ENCODE measurements at regions not wholly inside any gene's neighbourhood (a gene's known extent, or its start where the extent isn't known, plus 50 kb on each side); places are given as distances from the start of the nearest gene placed in this dataset.
"Not testable (repeated sequence)": the region's sequence is repeated elsewhere in the genome, so short reads cannot be mapped to it uniquely, and the experiment has no call there.

DNA sequence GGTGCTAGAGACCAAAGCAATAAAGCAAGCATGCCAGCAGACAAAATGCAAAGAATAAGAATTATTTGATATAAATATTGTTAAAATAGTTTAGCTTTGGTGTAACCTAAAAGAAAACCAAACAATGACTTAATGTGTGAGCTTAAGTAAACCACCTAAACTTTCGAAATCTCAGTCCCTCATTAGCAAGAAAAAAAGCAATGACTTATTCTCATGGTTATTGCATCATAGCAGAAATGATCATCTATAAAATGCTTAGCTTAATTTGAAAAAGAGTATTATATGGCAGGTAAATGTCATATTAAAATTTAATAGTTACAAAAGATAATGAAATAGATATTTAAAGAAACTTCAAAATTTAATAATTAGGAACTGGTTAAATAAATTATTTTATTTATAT, 1395.7 kb upstream of the EYS start:
- H3K9me3 ChIP-seq (replicated peaks; ENCODE audit: control insufficient read depth, insufficient read depth, low read length), result no peaks in the 10 kb centered on the region
- H3K9ac ChIP-seq (replicated peaks; ENCODE audit: extremely low read depth, insufficient read depth, low read length), result no peak overlapping the region
- ChIA-PET POLR2A (no interaction called here), CTCF (no interaction called here)
- H4K20me1 ChIP-seq (replicated peaks; ENCODE audit: control insufficient read depth, extremely low read depth, insufficient read depth, low read length), result no peaks in the 10 kb centered on the region
- BruUV-seq (replicated peaks), result no TSS peak
- no peak overlapping the region for H3K4me2 ChIP-seq (ENCODE audit: insufficient read depth, low read length)
- TF ChIP-seq GATA2 (IDR thresholded peaks at IDR 0.05; ENCODE audit: insufficient read depth, insufficient read length, low read depth, low read length) (no peak), JUN (IDR thresholded peaks at IDR 0.05; ENCODE audit: borderline replicate concordance, insufficient read depth, insufficient read length, low read depth) (no peak), FOS (IDR thresholded peaks at IDR 0.05; ENCODE audit: borderline replicate concordance, insufficient read depth, low read length) (no peak), MYC (IDR thresholded peaks at IDR 0.05; ENCODE audit: low read depth, low read length) (no peak), EZH2 (IDR thresholded peaks at IDR 0.05; ENCODE audit: borderline replicate concordance, low read depth, low read length, severe bottlenecking) (no peak), POLR2A (IDR thresholded peaks at IDR 0.05; ENCODE audit: low read depth, low read length) (no peak), POLR2AphosphoS5 (IDR thresholded peaks at IDR 0.05; ENCODE audit: insufficient read depth, low read depth, low read length) (no peak)
- TF ChIP-seq, protein P1, sequence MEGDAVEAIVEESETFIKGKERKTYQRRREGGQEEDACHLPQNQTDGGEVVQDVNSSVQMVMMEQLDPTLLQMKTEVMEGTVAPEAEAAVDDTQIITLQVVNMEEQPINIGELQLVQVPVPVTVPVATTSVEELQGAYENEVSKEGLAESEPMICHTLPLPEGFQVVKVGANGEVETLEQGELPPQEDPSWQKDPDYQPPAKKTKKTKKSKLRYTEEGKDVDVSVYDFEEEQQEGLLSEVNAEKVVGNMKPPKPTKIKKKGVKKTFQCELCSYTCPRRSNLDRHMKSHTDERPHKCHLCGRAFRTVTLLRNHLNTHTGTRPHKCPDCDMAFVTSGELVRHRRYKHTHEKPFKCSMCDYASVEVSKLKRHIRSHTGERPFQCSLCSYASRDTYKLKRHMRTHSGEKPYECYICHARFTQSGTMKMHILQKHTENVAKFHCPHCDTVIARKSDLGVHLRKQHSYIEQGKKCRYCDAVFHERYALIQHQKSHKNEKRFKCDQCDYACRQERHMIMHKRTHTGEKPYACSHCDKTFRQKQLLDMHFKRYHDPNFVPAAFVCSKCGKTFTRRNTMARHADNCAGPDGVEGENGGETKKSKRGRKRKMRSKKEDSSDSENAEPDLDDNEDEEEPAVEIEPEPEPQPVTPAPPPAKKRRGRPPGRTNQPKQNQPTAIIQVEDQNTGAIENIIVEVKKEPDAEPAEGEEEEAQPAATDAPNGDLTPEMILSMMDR (IDR thresholded peaks at IDR 0.05; ENCODE audit: extremely low read depth in 1 of 2, insufficient read depth in 1 of 2, low read depth in 1 of 2, low read length in 2 of 2), result no peak
- TF ChIP-seq, protein P2, sequence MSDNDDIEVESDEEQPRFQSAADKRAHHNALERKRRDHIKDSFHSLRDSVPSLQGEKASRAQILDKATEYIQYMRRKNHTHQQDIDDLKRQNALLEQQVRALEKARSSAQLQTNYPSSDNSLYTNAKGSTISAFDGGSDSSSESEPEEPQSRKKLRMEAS (IDR thresholded peaks at IDR 0.05; ENCODE audit: insufficient read depth, insufficient read length), result no peak
- dilution Hi-C loops (cut with MboI; ENCODE audit: extremely low pct_ligation_motif_present, low sequenced_read_pairs), result no loop called here
- DNase-seq (ENCODE audit: low read depth, low spot score) (no peak), FAIRE-seq (no peak)
- H3K4me3 ChIP-seq (replicated peaks in 1 of 3; ENCODE audit: insufficient read depth in 1 of 3, low read depth in 1 of 3, low read length in 3 of 3), result no peak overlapping the region
- H3K4me1 ChIP-seq (ENCODE audit: control insufficient read depth, extremely low read depth, insufficient read depth, low read length), result no peaks in the 10 kb centered on the region
- no peak overlapping the region for H3K27ac ChIP-seq (ENCODE audit: insufficient read depth, low read depth, low read length)
- no peaks in the 10 kb centered on the region for H3K36me3 ChIP-seq (ENCODE audit: control insufficient read depth in 2 of 2, extremely low read depth in 1 of 2, insufficient read depth in 2 of 2, low read length in 2 of 2)
- H3K9me1 ChIP-seq (replicated peaks; ENCODE audit: control insufficient read depth, extremely low read depth, insufficient read depth, low read length), result no peaks in the 10 kb centered on the region
- H3K79me2 ChIP-seq (ENCODE audit: control insufficient read depth, insufficient read depth, low read length), result no peaks in the 10 kb centered on the region
- intact Hi-C loops (cut with micrococcal nuclease), result no loop called here
- no peaks in the 10 kb centered on the region for H3K27me3 ChIP-seq (ENCODE audit: control insufficient read depth in 2 of 2, insufficient read depth in 2 of 2, low read length in 2 of 2)
- H2AFZ ChIP-seq (ENCODE audit: low read depth, low read length), result no peak overlapping the region

DNA sequence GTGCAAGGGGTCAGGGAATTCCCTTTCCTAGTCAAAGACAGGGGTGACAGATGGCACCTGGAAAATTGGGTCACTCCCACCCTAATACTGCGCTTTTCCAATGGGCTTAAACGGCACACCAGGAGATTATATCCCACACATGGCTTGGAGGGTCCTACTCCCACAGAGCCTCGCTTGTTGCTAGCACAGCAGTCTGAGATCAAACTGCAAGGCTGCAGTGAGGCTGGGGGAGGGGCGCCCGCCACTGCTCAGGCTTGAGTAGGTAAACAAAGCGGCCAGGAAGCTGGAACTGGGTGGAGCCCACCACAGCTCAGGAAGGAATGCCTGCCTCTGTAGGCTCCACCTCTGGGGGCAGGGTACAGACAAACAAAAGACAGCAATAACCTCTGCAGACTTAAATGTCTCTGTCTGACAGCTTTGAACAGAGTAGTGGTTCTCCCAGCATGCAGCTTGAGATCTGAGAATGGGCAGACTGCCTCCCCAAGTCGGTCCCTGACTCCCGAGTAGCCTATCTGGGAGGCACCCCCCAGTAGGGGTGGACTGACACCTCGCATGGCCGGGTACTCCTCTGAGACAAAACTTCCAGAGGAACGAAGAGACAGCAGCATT, 1388.7 kb upstream of the EYS start:
- FAIRE-seq; H4K20me1 ChIP-seq (replicated peaks; ENCODE audit: control insufficient read depth, extremely low read depth, insufficient read depth, low read length); H3K9ac ChIP-seq (replicated peaks; ENCODE audit: extremely low read depth, insufficient read depth, low read length); dilution Hi-C loops (cut with MboI; ENCODE audit: extremely low pct_ligation_motif_present, low sequenced_read_pairs); H2AFZ ChIP-seq (ENCODE audit: low read depth, low read length); H3K79me2 ChIP-seq (ENCODE audit: control insufficient read depth, insufficient read depth, low read length); H3K4me2 ChIP-seq (ENCODE audit: insufficient read depth, low read length); BruUV-seq (replicated peaks); H3K27me3 ChIP-seq (ENCODE audit: control insufficient read depth in 2 of 2, insufficient read depth in 2 of 2, low read length in 2 of 2); H3K9me3 ChIP-seq (replicated peaks; ENCODE audit: control insufficient read depth, insufficient read depth, low read length); intact Hi-C loops (cut with micrococcal nuclease); POLR2A ChIA-PET; H3K27ac ChIP-seq (ENCODE audit: insufficient read depth, low read depth, low read length); DNase-seq (ENCODE audit: low read depth, low spot score); H3K36me3 ChIP-seq (ENCODE audit: control insufficient read depth in 2 of 2, extremely low read depth in 1 of 2, insufficient read depth in 2 of 2, low read length in 2 of 2); H3K9me1 ChIP-seq (replicated peaks; ENCODE audit: control insufficient read depth, extremely low read depth, insufficient read depth, low read length); H3K4me3 ChIP-seq (replicated peaks in 1 of 3; ENCODE audit: insufficient read depth in 1 of 3, low read depth in 1 of 3, low read length in 3 of 3); CTCF ChIA-PET; H3K4me1 ChIP-seq (ENCODE audit: control insufficient read depth, extremely low read depth, insufficient read depth, low read length): not testable (repeated sequence)

Data from endothelial cell of umbilical vein (primary cell).